ENCODE measurements at regions not wholly inside any gene's neighbourhood (a gene's known extent, or its start where the extent isn't known, plus 50 kb on each side); places are given as distances from the start of the nearest gene placed in this dataset.
"Not testable (repeated sequence)": the region's sequence is repeated elsewhere in the genome, so short reads cannot be mapped to it uniquely, and the experiment has no call there.

GRCh38 chr17:12195418-12195817 lies 174.7 kb downstream of the MAP2K4 start:
- in situ Hi-C loops (cut with HindIII; ENCODE audit: low pct_ligation_motif_present, low sequenced_read_pairs): no loop called here

GRCh38 chr17:12201294-12201880 lies 180.7 kb downstream of the MAP2K4 start:
- no peaks in the 10 kb centered on the region for H3K27me3 ChIP-seq (replicated peaks)
- in situ Hi-C loops (cut with HindIII; ENCODE audit: low pct_ligation_motif_present, low sequenced_read_pairs): no loop called here
- no peak overlapping the region for H3K4me3 ChIP-seq (ENCODE audit: low read depth, low read length)
- TF ChIP-seq, protein P1, sequence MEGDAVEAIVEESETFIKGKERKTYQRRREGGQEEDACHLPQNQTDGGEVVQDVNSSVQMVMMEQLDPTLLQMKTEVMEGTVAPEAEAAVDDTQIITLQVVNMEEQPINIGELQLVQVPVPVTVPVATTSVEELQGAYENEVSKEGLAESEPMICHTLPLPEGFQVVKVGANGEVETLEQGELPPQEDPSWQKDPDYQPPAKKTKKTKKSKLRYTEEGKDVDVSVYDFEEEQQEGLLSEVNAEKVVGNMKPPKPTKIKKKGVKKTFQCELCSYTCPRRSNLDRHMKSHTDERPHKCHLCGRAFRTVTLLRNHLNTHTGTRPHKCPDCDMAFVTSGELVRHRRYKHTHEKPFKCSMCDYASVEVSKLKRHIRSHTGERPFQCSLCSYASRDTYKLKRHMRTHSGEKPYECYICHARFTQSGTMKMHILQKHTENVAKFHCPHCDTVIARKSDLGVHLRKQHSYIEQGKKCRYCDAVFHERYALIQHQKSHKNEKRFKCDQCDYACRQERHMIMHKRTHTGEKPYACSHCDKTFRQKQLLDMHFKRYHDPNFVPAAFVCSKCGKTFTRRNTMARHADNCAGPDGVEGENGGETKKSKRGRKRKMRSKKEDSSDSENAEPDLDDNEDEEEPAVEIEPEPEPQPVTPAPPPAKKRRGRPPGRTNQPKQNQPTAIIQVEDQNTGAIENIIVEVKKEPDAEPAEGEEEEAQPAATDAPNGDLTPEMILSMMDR (IDR thresholded peaks at IDR 0.05; ENCODE audit: low read depth, low read length, missing control alignments): no peak
- DNase-seq: no peak
- H3K27ac ChIP-seq: no peak overlapping the region
- no peaks in the 10 kb centered on the region for H3K36me3 ChIP-seq (replicated peaks)

More at GRCh38 chr17:12195418-12195817, 174.7 kb downstream of the MAP2K4 start:
- TF ChIP-seq, protein P1 (IDR thresholded peaks at IDR 0.05; ENCODE audit: low read depth, low read length, missing control alignments): no peak
- H3K36me3 ChIP-seq (replicated peaks): no peaks in the 10 kb centered on the region
- H3K4me3 ChIP-seq (ENCODE audit: low read depth, low read length): no peak overlapping the region
- H3K27ac ChIP-seq: no peak overlapping the region
- no peaks in the 10 kb centered on the region for H3K27me3 ChIP-seq (replicated peaks)
- DNase-seq: no peak

DNA sequence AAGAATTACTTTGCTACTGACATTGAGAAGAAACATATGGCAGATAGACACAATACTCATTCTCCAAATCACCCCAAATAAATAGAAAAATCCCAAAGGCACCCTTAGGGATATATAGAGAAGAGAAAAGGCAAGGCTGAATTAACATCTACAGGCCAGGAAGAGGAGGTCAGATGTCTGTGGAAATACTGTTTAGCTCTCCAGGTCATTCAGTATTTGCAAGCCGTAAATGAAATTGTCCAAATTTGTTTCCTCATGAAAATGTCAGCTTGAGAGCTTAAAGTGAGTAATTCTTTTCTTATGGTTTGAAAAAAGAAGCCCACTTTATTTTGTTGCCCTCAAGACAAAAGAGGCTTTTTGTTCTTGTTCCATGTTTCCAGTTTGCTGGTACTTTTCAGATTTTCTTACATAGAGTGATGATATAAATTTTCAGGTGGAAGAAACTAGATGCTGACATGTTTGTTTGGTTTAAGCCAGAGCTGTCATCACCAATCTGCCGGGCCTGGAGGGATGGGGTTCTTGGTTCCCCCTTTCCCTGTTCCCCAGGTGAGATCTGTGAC lies 189.0 kb downstream of the MAP2K4 start:
- TF ChIP-seq, protein P1 (IDR thresholded peaks at IDR 0.05; ENCODE audit: low read depth, low read length, missing control alignments): no peak
- Histone ChIP-seq H3K27me3 (replicated peaks) (no peaks in the 10 kb centered on the region), H3K4me3 (ENCODE audit: low read depth, low read length) (no peak overlapping the region)

DNA sequence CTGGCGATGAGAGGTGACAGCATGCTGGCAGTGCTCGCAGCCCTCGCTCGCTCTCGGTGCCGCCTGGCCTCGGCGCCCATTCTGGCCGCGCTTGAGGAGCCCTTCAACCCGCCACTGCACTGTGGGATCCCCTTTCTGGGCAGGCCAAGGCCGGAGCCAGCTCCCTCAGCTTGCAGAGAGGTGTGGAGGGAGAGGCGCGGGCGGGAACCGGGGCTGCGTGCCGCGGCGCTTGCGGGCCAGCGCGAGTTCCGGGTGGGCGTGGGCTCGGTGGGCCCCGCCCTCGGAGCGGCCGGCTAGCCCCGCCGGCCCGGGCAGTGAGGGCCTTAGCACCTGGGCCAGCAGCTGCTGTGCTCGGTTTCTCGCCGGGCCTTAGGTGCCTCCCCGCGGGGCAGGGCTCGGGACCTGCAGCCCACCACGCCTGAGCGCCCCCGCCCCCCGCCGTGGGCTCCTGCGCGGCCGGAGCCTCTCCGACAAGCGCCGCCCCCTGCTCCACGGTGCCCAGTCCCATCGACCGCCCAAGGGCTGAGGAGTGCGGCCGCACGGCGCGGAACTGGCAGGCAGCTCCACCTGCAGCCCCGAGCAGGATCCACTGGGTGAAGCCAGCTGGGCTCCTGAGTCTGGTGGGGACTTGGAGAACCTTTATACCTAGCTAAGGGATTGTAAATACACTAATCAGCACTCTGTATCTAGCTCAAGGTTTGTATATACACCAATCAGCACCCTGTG lies 200.2 kb downstream of the MAP2K4 start:
- in situ Hi-C loops (cut with HindIII; ENCODE audit: low pct_ligation_motif_present, low sequenced_read_pairs): not testable (repeated sequence)

More for the DNA sequence above, 189.0 kb downstream of the MAP2K4 start:
- H3K36me3 ChIP-seq (replicated peaks): no peaks in the 10 kb centered on the region
- DNase-seq: no peak
- H3K27ac ChIP-seq: no peak overlapping the region
- in situ Hi-C loops (cut with HindIII; ENCODE audit: low pct_ligation_motif_present, low sequenced_read_pairs): no loop called here

DNA sequence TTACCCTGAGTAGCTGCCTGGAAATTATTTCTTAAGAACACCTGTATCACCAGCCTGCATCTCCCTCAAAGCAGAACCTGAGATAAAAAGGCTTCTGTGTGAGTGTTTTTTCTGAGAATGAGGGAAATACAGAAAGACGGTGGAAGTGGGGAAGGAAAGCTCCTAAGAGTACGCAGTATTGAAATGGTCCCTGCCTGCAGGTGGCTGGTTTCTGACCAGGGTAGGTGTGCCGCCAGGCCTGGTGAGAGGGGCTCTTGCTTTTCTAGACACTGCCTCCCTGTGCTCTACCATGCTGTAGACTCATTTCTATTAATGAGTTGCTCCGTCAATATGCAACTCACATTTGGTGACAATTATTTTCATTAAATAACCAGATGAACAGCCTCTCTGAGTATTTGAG lies 201.7 kb downstream of the MAP2K4 start:
- TF ChIP-seq, protein P1 (IDR thresholded peaks at IDR 0.05; ENCODE audit: low read depth, low read length, missing control alignments): no peak
- DNase-seq: no peak
- H3K27me3 ChIP-seq (replicated peaks): no peaks in the 10 kb centered on the region
- H3K27ac ChIP-seq: no peak overlapping the region
- in situ Hi-C loops (cut with HindIII; ENCODE audit: low pct_ligation_motif_present, low sequenced_read_pairs): no loop called here
- H3K4me3 ChIP-seq (ENCODE audit: low read depth, low read length): no peak overlapping the region
- no peaks in the 10 kb centered on the region for H3K36me3 ChIP-seq (replicated peaks)

More for the DNA sequence above, 200.2 kb downstream of the MAP2K4 start:
- not testable (repeated sequence) for H3K27me3 ChIP-seq (replicated peaks); H3K27ac ChIP-seq; DNase-seq; H3K36me3 ChIP-seq (replicated peaks); H3K4me3 ChIP-seq (ENCODE audit: low read depth, low read length)

DNA sequence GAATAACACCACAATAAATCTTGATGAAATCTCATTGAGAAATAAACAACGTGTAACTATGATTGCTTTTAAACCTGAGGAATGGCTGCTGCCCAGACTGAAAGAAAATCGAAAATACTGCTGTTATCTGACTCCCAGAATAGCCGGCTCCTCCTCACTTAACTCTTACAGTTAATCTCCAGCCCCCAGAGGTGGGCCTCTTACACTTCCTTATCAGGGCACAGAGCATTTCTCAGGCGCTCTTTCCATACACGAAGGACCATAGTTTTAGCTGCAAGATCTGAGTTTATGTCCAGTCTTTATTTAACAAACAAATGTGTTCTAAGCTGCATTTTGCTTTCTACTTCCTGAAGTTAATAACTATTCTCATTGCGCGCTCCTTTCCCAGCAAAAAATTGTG lies 206.9 kb downstream of the MAP2K4 start:
- TF ChIP-seq, protein P1 (IDR thresholded peaks at IDR 0.05; ENCODE audit: low read depth, low read length, missing control alignments): no peak
- Histone ChIP-seq H3K4me3 (ENCODE audit: low read depth, low read length) (no peak overlapping the region), H3K36me3 (replicated peaks) (no peaks in the 10 kb centered on the region), H3K27me3 (replicated peaks) (no peaks in the 10 kb centered on the region), H3K27ac (no peak overlapping the region)
- in situ Hi-C loops (cut with HindIII; ENCODE audit: low pct_ligation_motif_present, low sequenced_read_pairs): no loop called here
- DNase-seq: no peak
